ENCODE measurements at regions not wholly inside any gene's neighbourhood (a gene's known extent, or its start where the extent isn't known, plus 50 kb on each side); places are given as distances from the start of the nearest gene placed in this dataset.

DNA sequence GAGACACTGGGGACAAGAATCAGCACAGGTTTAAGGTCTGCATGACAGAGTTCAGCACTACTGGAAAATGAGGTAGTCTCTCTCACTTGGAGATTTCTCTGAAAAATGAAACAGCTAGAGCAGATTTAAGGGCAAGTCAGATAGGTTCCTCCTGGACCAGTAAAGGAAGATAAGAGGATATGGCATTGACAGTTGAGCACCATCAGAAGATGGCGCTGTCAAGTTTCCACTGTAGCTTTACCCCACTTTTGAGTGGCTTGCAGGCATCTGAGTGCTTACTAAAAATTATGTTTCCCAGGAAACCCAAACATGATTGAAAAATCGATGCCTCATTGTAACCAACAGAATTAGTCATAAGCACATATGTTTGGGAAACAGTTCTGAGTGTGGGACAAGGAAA is 407.2 kb upstream of the UBE2E2 start:
- TF ChIP-seq, protein P1, sequence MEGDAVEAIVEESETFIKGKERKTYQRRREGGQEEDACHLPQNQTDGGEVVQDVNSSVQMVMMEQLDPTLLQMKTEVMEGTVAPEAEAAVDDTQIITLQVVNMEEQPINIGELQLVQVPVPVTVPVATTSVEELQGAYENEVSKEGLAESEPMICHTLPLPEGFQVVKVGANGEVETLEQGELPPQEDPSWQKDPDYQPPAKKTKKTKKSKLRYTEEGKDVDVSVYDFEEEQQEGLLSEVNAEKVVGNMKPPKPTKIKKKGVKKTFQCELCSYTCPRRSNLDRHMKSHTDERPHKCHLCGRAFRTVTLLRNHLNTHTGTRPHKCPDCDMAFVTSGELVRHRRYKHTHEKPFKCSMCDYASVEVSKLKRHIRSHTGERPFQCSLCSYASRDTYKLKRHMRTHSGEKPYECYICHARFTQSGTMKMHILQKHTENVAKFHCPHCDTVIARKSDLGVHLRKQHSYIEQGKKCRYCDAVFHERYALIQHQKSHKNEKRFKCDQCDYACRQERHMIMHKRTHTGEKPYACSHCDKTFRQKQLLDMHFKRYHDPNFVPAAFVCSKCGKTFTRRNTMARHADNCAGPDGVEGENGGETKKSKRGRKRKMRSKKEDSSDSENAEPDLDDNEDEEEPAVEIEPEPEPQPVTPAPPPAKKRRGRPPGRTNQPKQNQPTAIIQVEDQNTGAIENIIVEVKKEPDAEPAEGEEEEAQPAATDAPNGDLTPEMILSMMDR (IDR thresholded peaks at IDR 0.05), result no peak
- TF ChIP-seq POLR2A (IDR thresholded peaks at IDR 0.05) (no peak), EP300 (IDR thresholded peaks at IDR 0.05) (no peak)
